Neural cell (in vitro differentiated cells): ENCODE measurements at regions not wholly inside any gene's neighbourhood (a gene's known extent, or its start where the extent isn't known, plus 50 kb on each side); places are given as distances from the start of the nearest gene placed in this dataset.

ENCODE experiments used
- CTCF ChIP-seq: fragments of 450-650 bp; IDR thresholded peaks from 2 replicates; pipeline ENCODE4 v1.5.1; 2014; ENCODE audit warnings: antibody characterized with exemption, mild to moderate bottlenecking, moderate library complexity; ENCODE audit not compliant: poor library complexity, severe bottlenecking
- EP300 ChIP-seq: fragments of 450-650 bp; conservative IDR thresholded peaks from 2 replicates; pipeline ENCODE4 v1.6.1; 2014; ENCODE audit warnings: antibody characterized with exemption, mild to moderate bottlenecking, moderate library complexity; ENCODE audit not compliant: poor library complexity, severe bottlenecking
- MXI1 ChIP-seq: fragments of 450-650 bp; conservative IDR thresholded peaks from 2 replicates; pipeline ENCODE4 v1.6.1; 2014; ENCODE audit warnings: antibody characterized with exemption, mild to moderate bottlenecking; ENCODE audit not compliant: poor library complexity, severe bottlenecking
- POLR2AphosphoS5 ChIP-seq: IDR thresholded peaks from 2 replicates; pipeline ENCODE4 v1.6.1; 2012
- RAD21 ChIP-seq: fragments of 450-650 bp; conservative IDR thresholded peaks from 2 replicates; pipeline ENCODE4 v1.6.1; 2014; ENCODE audit warnings: antibody characterized with exemption, mild to moderate bottlenecking, moderate library complexity

- TF ChIP-seq CTCF (no peak), EP300 (no peak), POLR2AphosphoS5 (no peak), RAD21 (no peak), MXI1 (no peak)
Observed at GRCh38 chr18:43775591-43775990, 498.3 kb upstream of the SYT4 start.
